ENCODE measurements at regions not wholly inside any gene's neighbourhood (a gene's known extent, or its start where the extent isn't known, plus 50 kb on each side); places are given as distances from the start of the nearest gene placed in this dataset.

GRCh38 chr6:130666786-130667185 lies 160.4 kb upstream of the SMLR1 start:
- Histone ChIP-seq H3K9me3 (ENCODE audit: control insufficient read depth, insufficient read depth, low read depth, low read length) (no peaks in the 10 kb centered on the region), H3K27me3 (ENCODE audit: control insufficient read depth, insufficient read depth, low read length) (no peaks in the 10 kb centered on the region), H3K4me3 (ENCODE audit: low read depth in 2 of 2, low read length in 2 of 2) (no peak overlapping the region), H3K36me3 (ENCODE audit: control insufficient read depth, insufficient read depth, low read length) (no peaks in the 10 kb centered on the region; the same call in 1 of the 2 replicates), H3K4me1 (ENCODE audit: control insufficient read depth, insufficient read depth, low read length) (no peaks in the 10 kb centered on the region), H3K27ac (ENCODE audit: low read length) (no peak overlapping the region)
- ChIA-PET POLR2A (no interaction called here), CTCF (no interaction called here)
- in situ Hi-C loops (cut with HindIII; ENCODE audit: low pct_unique_long_range_greater_than_20kb, low sequenced_read_pairs), result no loop called here
- no TSS peak for BruUV-seq (replicated peaks)
- intact Hi-C loops (cut with micrococcal nuclease; ENCODE audit: unreplicated experiment), result no loop called here
- DNase-seq (ENCODE audit: low read depth, low spot score) (no peak), ATAC-seq (no peak)
- TF ChIP-seq SIN3A (IDR thresholded peaks at IDR 0.05; ENCODE audit: borderline replicate concordance, insufficient read depth, low read depth, low read length), result no peak
- no peak for TF ChIP-seq POLR2AphosphoS5 (IDR thresholded peaks at IDR 0.05; ENCODE audit: low read depth, low read length)
- no peak for TF ChIP-seq REST (IDR thresholded peaks at IDR 0.05; ENCODE audit: insufficient read depth in 1 of 2, low read depth in 2 of 2, low read length in 1 of 2)
- TF ChIP-seq CTCF (IDR thresholded peaks at IDR 0.05), result no peak
- no peak for TF ChIP-seq TCF7L2 (IDR thresholded peaks at IDR 0.05; ENCODE audit: low read depth, low read length)

- BruUV-seq (replicated peaks), result no TSS peak
- intact Hi-C loops (cut with micrococcal nuclease; ENCODE audit: unreplicated experiment), result no loop called here
- no peak overlapping the region for H3K4me3 ChIP-seq (ENCODE audit: low read depth in 2 of 2, low read length in 2 of 2)
- TF ChIP-seq CTCF (IDR thresholded peaks at IDR 0.05) (no peak), TCF7L2 (IDR thresholded peaks at IDR 0.05; ENCODE audit: low read depth, low read length) (no peak), POLR2AphosphoS5 (IDR thresholded peaks at IDR 0.05; ENCODE audit: low read depth, low read length) (no peak), REST (IDR thresholded peaks at IDR 0.05; ENCODE audit: insufficient read depth in 1 of 2, low read depth in 2 of 2, low read length in 1 of 2) (no peak), SIN3A (IDR thresholded peaks at IDR 0.05; ENCODE audit: borderline replicate concordance, insufficient read depth, low read depth, low read length) (no peak)
- H3K4me1 ChIP-seq (ENCODE audit: control insufficient read depth, insufficient read depth, low read length), result no peaks in the 10 kb centered on the region
- ATAC-seq (no peak), DNase-seq (ENCODE audit: low read depth, low spot score) (no peak)
- CTCF ChIA-PET, result no interaction called here
- H3K27me3 ChIP-seq (ENCODE audit: control insufficient read depth, insufficient read depth, low read length), result no peaks in the 10 kb centered on the region
- in situ Hi-C loops (cut with HindIII; ENCODE audit: low pct_unique_long_range_greater_than_20kb, low sequenced_read_pairs), result no loop called here
- H3K27ac ChIP-seq (ENCODE audit: low read length), result no peak overlapping the region
- POLR2A ChIA-PET, result no interaction called here
- no peaks in the 10 kb centered on the region for H3K36me3 ChIP-seq (ENCODE audit: control insufficient read depth, insufficient read depth, low read length)
- H3K9me3 ChIP-seq (ENCODE audit: control insufficient read depth, insufficient read depth, low read depth, low read length), result no peaks in the 10 kb centered on the region
Measured at GRCh38 chr6:130670142-130670541, 157.1 kb upstream of the SMLR1 start.
